Kidney tubule cell (primary cell): ENCODE measurements at regions not wholly inside any gene's neighbourhood (a gene's known extent, or its start where the extent isn't known, plus 50 kb on each side); places are given as distances from the start of the nearest gene placed in this dataset.

ENCODE experiments used
- DNase-seq: peaks from one replicate; pipeline ENCODE4 v3.0.0-alpha.2; 2018; ENCODE audit warnings: low spot score

DNA sequence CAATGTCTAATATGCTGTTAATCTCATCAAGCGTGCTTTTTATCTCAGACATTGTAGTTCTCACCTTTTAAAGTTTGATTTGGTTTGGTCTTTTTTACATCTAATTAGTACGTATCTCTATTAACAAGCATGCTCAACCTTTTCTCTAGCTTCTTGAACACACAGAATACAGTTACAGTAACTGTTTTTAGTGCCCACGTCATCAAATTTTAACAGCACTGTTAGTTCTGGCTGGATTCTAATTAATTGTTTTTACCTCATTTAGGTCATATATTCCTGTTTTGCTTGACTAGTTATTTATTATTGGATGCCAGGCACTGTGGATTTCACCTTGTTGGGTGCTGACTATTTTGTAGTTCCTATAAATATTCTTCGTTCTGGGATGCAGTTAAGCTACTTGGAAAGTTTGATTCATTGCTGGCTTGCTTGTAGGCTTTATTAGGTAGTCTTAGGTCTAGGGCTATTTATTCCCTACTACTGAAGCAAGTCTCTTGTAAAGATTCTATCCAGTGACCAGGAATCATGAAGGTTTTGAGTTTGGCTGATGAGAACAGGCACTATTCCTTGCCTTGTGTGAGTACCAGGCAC lies 263.0 kb downstream of the ETAA1 start:
- no peak for DNase-seq

DNA sequence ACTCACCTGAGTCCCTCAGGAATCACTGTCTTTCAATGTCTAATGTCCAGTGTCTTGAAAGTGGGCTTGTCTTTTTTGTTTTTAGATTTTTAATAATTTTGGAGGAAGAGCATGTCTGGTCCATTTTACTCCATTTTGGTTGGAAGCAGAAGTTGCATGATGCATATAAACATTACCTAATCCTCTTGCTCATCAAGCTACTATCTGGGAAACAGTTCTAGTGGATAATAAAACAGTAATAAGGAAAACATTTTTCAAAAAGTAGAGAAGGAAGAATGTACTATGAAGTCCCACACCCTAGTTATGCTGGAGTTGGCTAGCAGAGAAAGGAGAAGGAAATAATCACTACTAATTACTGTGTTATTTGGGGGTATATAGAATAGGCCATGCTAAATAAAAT lies 263.7 kb downstream of the ETAA1 start:
- no peak for DNase-seq

- DNase-seq, result no peak
Observed at GRCh38 chr2:67662222-67662621, 265.1 kb downstream of the ETAA1 start.

DNA sequence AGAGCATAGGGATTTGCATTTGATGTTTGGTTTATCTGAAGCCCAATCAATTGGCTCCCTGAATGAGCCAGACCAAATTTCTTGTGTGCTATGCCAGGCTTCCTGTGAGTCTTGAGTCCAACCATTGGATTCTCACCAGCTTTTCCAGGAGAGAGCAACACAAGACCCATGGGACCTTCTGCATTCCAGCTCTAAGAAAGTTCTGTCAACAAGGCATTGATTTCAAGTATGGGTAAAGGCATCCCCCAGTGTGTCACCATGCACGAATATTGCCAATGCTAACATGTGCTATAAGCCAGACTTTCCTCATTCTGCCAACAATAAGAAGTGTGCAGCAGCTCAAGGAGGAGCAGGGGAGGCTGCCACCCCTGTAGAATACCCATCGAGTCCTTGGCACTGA lies 266.6 kb downstream of the ETAA1 start:
- no peak for DNase-seq

DNA sequence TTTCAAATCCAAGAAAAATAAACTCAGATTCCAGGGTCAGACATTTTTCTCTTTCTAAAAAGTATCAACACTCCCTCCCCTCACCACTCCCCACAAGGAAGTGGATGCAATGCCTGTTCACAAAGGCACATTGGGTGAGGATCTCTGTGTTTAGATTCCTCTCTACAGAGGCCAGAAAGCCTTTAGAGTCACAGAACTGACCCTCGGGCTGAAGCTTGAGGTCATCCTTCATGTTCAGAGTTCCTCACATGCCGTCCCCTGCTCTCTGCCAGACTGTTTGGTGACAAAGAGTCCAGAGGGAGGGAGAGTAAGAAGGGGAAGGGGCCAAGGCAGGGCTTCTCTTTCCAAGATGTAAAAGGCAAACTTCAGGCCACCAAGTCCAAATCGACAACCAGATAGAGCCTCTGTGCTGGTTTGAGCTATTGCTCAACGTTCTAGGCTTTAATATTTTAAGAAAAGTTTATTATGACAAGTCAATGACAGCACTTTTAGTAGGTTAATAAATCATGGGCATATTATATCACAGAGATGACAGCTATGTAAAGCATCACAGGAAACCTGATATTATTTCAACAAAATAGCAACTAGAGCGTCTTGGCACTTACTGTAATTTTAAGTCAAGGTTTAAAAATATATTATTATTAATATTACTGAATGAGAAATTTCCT lies 269.4 kb downstream of the ETAA1 start:
- no peak for DNase-seq

DNA sequence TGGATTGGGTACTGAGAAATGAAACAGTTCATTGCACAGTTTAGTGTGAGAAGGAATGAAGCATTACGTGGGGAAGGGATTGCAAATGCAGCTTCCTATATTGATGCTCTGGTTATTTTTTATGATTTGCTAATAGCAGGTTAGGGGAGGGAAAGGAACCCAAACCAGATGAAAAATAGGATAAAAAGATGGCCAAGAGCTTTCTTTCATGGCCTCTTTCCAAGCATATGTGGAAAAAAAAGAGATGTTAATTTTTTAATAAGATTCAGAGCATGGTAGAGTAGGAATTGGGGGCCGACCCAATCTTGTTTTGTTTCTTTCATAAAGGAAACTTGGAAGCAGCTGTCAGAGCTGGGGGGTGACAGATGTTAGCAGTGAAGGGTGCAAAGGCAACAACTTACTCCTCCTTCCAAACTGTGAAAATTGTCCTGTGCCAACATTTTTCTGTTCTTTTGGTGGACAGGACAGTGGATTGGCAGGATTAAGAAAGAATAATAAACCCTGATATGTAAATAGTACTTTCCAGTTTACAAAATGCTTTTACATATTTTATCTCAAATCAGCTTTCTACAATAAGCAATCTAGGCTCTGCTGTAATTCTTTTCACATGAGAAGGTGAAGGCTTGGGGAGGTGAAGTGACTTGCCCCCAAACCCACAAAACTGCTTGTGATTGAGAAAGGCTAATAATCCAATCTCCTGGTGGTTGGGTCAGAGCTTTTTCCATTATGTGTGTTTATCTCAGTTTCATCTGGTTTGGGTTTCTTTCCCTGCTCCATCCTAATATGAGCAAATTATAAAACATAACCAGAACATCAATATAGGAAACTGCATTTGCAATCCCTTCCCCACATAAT lies 270.1 kb downstream of the ETAA1 start:
- no peak for DNase-seq

GRCh38 chr2:67668538-67668937 lies 271.4 kb downstream of the ETAA1 start:
- no peak for DNase-seq

DNA sequence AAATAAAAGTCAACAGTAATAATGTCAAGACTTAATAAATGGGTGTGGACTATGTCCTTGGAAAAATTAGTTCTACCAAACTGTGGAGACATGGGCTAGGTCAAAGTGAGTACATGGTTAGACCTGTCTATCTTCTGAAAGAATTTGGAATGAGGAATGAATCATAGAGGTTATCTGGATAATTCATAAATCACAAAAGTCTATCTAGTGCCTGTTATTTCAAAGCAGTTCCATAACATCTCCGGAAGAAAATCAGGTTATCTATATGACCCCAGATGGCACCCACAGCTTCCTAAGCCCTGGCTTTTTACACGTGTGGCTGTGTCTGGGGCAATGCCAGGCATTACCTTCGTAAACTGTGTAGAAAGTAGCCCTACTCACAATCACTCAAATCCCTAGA lies 272.0 kb downstream of the ETAA1 start:
- no peak for DNase-seq

DNA sequence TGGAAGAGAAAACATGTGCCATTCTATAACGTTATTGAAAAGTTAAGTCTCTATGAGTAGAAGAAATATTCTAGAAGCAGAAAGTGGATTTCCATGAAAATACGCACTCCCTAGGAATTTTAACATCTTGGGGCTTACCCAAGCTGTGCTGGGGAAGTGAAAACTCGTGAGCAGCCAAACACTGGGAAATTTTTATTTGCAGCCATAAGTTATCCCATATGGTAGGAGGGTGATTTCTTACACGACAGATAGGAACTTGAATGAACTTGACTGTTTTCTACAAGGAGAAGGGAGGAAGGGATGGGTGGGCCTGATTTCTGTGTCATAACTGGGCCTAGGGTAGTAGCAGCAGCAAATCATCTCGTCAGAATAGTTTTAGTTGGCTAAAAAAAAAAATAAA lies 272.6 kb downstream of the ETAA1 start:
- DNase-seq, result no peak

DNA sequence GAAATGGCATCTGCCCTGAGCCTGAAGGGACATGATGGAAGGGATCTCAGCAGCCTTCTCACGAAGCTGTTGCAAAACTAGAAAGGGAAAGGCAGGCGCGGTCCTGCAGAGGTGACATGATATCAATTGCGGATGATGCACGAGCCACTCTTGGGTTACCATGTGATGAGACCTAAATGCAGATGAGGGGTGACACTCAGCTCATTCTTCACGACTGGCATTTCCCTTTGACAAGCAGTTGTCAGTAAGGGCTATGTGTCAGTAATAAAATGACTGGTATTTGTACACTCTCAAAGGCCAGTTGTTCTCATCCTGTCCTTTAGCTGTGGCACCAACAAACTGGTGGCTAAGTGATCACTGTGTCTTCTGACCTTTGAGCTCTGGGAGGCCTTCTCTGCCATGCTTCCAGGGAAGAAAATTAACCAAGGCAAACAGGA lies 273.6 kb downstream of the ETAA1 start:
- no peak for DNase-seq

DNA sequence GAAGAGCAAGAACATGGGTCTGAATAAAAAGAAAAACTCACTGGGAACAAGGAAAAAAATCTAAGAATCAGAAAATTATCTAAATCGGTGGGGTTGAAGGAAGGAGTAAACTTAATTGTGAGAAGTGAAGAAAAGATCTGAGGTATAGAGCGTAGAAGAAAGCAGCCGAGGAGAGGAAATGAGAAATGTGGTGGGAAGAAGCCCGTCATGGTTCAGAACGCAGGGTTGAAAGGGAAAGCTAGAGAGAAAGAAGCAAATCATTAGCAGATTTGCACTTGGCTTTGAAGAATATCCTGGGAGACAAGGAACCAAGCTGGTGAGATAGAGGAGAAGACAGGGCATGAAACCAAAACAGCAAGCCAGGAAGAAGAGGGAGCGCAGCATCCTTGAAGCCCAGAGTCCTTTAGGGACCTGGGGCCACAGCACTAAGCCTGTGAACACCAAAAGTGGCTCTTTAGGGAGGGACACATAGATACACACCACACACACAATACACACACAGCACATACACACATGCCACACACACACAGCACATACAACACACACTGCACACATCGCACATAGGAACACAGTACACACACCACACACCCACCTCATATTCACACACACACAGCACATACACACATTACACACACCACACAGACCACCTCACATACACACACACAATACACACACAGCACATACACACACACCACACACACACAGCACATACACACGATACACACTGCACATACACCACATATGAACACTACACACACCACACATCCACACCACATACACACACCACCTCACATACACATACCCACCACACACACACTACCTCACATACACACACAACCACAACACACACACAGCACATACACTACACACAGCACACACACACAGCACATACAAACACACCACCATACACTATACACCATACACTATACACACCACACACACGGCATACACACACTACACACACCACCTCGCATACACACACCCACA lies 274.6 kb downstream of the ETAA1 start:
- no peak for DNase-seq

DNA sequence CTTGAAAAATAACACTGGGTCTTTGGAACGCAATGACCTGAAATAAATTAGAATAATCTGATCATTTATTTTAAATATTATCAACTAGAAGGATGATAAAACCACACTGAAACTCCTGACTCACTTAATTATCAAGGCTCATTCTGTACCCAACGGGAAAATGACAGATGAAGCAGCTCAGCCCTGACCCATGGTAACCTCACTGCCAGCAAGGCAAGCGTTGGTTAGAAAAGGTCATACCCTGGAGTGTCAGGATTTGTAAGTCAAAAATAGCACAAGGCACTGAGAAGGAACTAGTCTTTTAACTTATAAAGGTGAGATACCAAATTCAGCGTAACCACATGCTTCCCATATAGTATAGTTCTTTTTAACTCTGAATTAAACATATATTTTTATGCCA lies 277.5 kb downstream of the ETAA1 start:
- no peak for DNase-seq

- DNase-seq, result no peak
Observed at GRCh38 chr2:67684991-67685390, 287.9 kb downstream of the ETAA1 start.

- no peak for DNase-seq
Observed at GRCh38 chr2:67686254-67686653, 289.1 kb downstream of the ETAA1 start.

- DNase-seq, result no peak
Observed at GRCh38 chr2:67689186-67689585, 292.1 kb downstream of the ETAA1 start.

DNA sequence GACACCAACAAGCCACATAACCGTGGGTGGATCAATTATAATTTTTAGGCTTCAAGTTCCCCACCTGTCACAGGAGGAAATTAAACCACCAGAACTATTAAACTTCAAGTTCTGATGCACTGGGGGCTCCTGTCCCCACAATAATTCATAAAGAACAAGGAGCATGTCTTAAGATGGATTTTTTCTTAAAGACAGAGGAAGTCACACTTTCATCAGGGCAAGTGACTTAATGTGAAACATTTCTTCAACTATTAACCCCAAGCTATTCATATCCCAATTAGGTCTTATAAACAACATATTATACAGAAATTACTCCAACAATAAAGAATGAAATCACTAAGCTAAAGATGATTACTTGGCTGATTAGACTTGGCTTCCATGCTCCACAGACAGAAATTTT lies 292.5 kb downstream of the ETAA1 start:
- DNase-seq, result no peak

- DNase-seq, result peak; percentile 8
Observed at GRCh38 chr2:67694445-67694844, 297.3 kb downstream of the ETAA1 start.

GRCh38 chr2:67701011-67701410 lies 303.9 kb downstream of the ETAA1 start:
- no peak for DNase-seq

- no peak for DNase-seq
Observed at GRCh38 chr2:67702284-67702683, 305.2 kb downstream of the ETAA1 start.

DNA sequence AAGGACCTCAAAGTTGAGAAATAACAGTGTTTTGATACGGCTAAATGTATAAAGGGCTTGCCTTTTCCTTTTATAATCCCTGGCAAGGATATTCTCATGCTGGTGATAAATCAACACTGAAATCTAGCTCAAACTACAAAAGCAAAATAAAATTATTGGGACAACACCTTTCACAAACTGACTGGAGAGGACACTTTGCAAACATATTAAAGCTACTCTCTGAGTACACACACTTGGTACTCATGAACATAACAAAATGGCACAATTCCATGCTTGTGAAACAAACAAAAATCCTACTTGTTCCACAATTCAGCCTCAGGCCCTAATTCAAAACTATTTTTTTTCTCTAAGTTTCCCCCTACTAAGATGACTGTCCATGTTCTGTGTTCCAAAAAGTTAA lies 305.8 kb downstream of the ETAA1 start:
- DNase-seq, result no peak

DNA sequence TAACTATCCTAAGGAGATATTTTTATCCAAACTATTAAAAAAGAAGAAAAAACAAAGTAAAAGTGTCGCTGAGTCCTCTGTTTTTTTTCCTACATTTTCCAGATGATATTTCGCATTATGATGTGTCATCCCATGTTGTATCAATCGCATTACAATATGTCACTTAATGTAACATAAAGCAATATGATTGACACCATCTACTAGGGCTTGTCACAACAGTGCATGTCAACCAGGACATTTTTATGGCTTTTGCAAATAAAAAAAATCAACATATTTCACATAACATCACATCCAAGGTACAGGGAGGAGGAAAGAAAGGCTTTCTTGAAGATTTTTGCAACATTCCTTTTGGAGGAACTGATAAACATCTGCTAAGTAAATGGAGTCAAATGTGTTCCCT lies 308.9 kb downstream of the ETAA1 start:
- DNase-seq, result no peak

GRCh38 chr2:67707896-67708295 lies 310.8 kb downstream of the ETAA1 start:
- no peak for DNase-seq
